HCT116 (cell line): ENCODE measurements at regions not wholly inside any gene's neighbourhood (a gene's known extent, or its start where the extent isn't known, plus 50 kb on each side); places are given as distances from the start of the nearest gene placed in this dataset.

ENCODE experiments used
- ATAC-seq: fragments of 200-7000 bp; cut with Tn5 transposase; 2 replicates; pipeline ENCODE4 v1.9.1; 2020; ENCODE audit warnings: mild to moderate bottlenecking, moderate library complexity
- BruUV-seq: library from RNA; stranded (reverse); fragments of 400-500 nt; replicated peaks from 2 replicates; lab custom pipeline; 2021; lab: Mats Ljungman, UMichigan
- CTCF ChIA-PET: fragments of 300-600 bp; sonication (Branson Sonifier 250); formaldehyde crosslinking; loops from one replicate; lab custom pipeline; 2021; ENCODE audit warnings: antibody characterized with exemption; lab: Charles Lee
- POLR2A ChIA-PET: fragments of 300-600, 350-600 bp; sonication (Branson Sonifier 250); formaldehyde crosslinking; loops from one replicate; lab custom pipeline; 2021; ENCODE audit warnings: antibody characterized with exemption; lab: Charles Lee
- RAD21 ChIA-PET, 2 experiments: fragments of 300-600 bp; sonication (Branson Sonifier 250); formaldehyde crosslinking; loops; one replicate each; lab custom pipeline; 2023; ENCODE audit warnings: low total read pairs in 2 of 2; ENCODE audit not compliant: uncharacterized antibody in 2 of 2, unreplicated experiment in 2 of 2, low non-redundant PET in 1 of 2; lab: Charles Lee
- DNase-seq: peaks from one replicate; pipeline ENCODE4 v3.0.0-alpha.2; 2010; ENCODE audit warnings: low read depth, low spot score
- H2AFZ ChIP-seq: fragments of 200-600 bp; shearing (Covaris generic), sonication (generic); 2 replicates; pipeline ENCODE4 v1.6.1; 2017; ENCODE audit warnings: low read depth, mixed run types, mixed read lengths, antibody characterized with exemption, low read length; ENCODE audit not compliant: poor library complexity, severe bottlenecking
- H3K27ac ChIP-seq: 2 replicates; pipeline ENCODE4 v1.5.1; 2012; ENCODE audit warnings: low read depth, low read length
- H3K27me3 ChIP-seq: fragments of 200-600 bp; sonication (generic); 2 replicates; pipeline ENCODE4 v1.6.1; 2016; ENCODE audit warnings: mixed run types, low read length, mixed read lengths; ENCODE audit not compliant: insufficient read depth
- H3K36me3 ChIP-seq, 2 experiments: fragments of 200-500 bp in 1 of 2; fragments of 200-600 bp in 1 of 2; sonication (Bioruptor generic) in 1 of 2; sonication (generic) in 1 of 2; 2 replicates each; pipeline versions ENCODE4 v1.5.1 to v1.6.1; 2014 to 2016; ENCODE audit warnings: low read length in 2 of 2, inconsistent platforms in 1 of 2, mixed read lengths in 1 of 2, mixed run types in 1 of 2; ENCODE audit not compliant: insufficient read depth in 2 of 2, control insufficient read depth in 1 of 2
- H3K4me1 ChIP-seq, 2 experiments: fragments of 200-600 bp in 1 of 2; sonication (generic) in 1 of 2; 2 replicates each; pipeline versions ENCODE4 v1.5.1 to v1.6.1; 2012 to 2017; ENCODE audit warnings: low read length in 2 of 2, inconsistent platforms in 1 of 2, mild to moderate bottlenecking in 1 of 2, mixed read lengths in 1 of 2, mixed run types in 1 of 2, moderate library complexity in 1 of 2; ENCODE audit not compliant: insufficient read depth in 2 of 2, control insufficient read depth in 1 of 2
- H3K4me2 ChIP-seq: fragments of 200-600 bp; sonication (generic); 2 replicates; pipeline ENCODE4 v1.6.1; 2017; ENCODE audit warnings: mixed run types, low read length, mixed read lengths
- H3K4me3 ChIP-seq, 2 experiments: fragments of 200-600 bp in 1 of 2; sonication (generic) in 1 of 2; replicated peaks in 1 of 2; 2 replicates each; pipeline ENCODE4 v1.5.1; 2011 to 2016; ENCODE audit warnings: low read length in 2 of 2, control low read depth in 1 of 2, low read depth in 1 of 2, mild to moderate bottlenecking in 1 of 2, mixed read lengths in 1 of 2, mixed run types in 1 of 2
- H3K79me2 ChIP-seq: fragments of 200-600 bp; sonication (generic); 2 replicates; pipeline ENCODE4 v1.6.1; 2017; ENCODE audit warnings: mild to moderate bottlenecking, mixed run types, low read length, moderate library complexity, mixed read lengths; ENCODE audit not compliant: insufficient read depth
- H3K9ac ChIP-seq: fragments of 200-600 bp; sonication (generic); 2 replicates; pipeline ENCODE4 v1.6.1; 2016; ENCODE audit warnings: low read length, mixed read lengths
- H3K9me2 ChIP-seq: fragments of 200-600 bp; sonication (generic), shearing (Covaris generic); 2 replicates; pipeline ENCODE4 v1.6.1; 2017; ENCODE audit warnings: mixed run types, mild to moderate bottlenecking, moderate library complexity; ENCODE audit not compliant: insufficient read depth
- H3K9me3 ChIP-seq, 2 experiments: fragments of 200-500 bp in 1 of 2; fragments of 200-600 bp in 1 of 2; sonication (Bioruptor generic) in 1 of 2; sonication (generic) in 1 of 2; 2 replicates each; pipeline ENCODE4 v1.6.1; 2014 to 2017; ENCODE audit warnings: low read length in 2 of 2, mixed read lengths in 2 of 2, inconsistent platforms in 1 of 2, low read depth in 1 of 2, mild to moderate bottlenecking in 1 of 2, mixed run types in 1 of 2, moderate library complexity in 1 of 2; ENCODE audit not compliant: control insufficient read depth in 1 of 2, insufficient read depth in 1 of 2
- H4K20me1 ChIP-seq: fragments of 200-600 bp; sonication (generic), shearing (Covaris generic); 2 replicates; pipeline ENCODE4 v1.6.1; 2017; ENCODE audit warnings: mixed run types, mild to moderate bottlenecking, moderate library complexity; ENCODE audit not compliant: insufficient read depth
- EGR1 ChIP-seq: IDR thresholded peaks from 2 replicates; pipeline ENCODE4 v1.6.1; 2012; ENCODE audit warnings: low read depth
- JUND ChIP-seq: IDR thresholded peaks from 2 replicates; pipeline ENCODE4 v1.6.1; 2012
- MAX ChIP-seq: IDR thresholded peaks from 2 replicates; pipeline ENCODE4 v1.6.1; 2012
- POLR2AphosphoS5 ChIP-seq: IDR thresholded peaks from 2 replicates; pipeline ENCODE4 v1.6.1; 2011; ENCODE audit warnings: mild to moderate bottlenecking, low read depth, low read length, moderate library complexity
- SIN3A ChIP-seq: IDR thresholded peaks from 2 replicates; pipeline ENCODE4 v1.6.1; 2012; ENCODE audit warnings: low read depth
- SRF ChIP-seq: IDR thresholded peaks from 2 replicates; pipeline ENCODE4 v1.6.1; 2012; ENCODE audit warnings: low read depth
- ZNF274 ChIP-seq: fragments of 200-500 bp; sonication (Bioruptor generic); IDR thresholded peaks from 2 replicates; pipeline ENCODE4 v1.6.1; 2014; ENCODE audit warnings: mild to moderate bottlenecking, low read depth, low read length, inconsistent platforms
- intact Hi-C: fragments of 100-400 bp; cut with micrococcal nuclease; formaldehyde crosslinking; loops from 2 replicates; pipeline ENCODE4 v1.10.0; 2022

GRCh38 chr5:166046956-166047355, 2244.5 kb upstream of the WWC1 start:
- no TSS peak for BruUV-seq
- no peak overlapping the region for H3K9ac ChIP-seq
- ATAC-seq (no peak), DNase-seq (no peak)
- RAD21 ChIA-PET: no interaction called here
- no peaks in the 10 kb centered on the region for H3K79me2 ChIP-seq
- POLR2A ChIA-PET: no interaction called here
- peaks cover 6 to 39% of the 10 kb centered on the region in 2 experiments; a peak in 2 of 4 replicates for H3K9me3 ChIP-seq
- H3K4me2 ChIP-seq: no peak overlapping the region
- no peaks in the 10 kb centered on the region for H3K9me2 ChIP-seq
- no peak overlapping the region for H3K4me3 ChIP-seq
- H4K20me1 ChIP-seq: no peaks in the 10 kb centered on the region
- TF ChIP-seq JUND (no peak), ZNF274 (no peak), SRF (no peak), POLR2AphosphoS5 (no peak), MAX (no peak), SIN3A (no peak), EGR1 (no peak)
- H3K27me3 ChIP-seq: no peaks in the 10 kb centered on the region
- intact Hi-C loops: no loop called here
- CTCF ChIA-PET: no interaction called here
- H2AFZ ChIP-seq: no peak overlapping the region
- no peaks in the 10 kb centered on the region for H3K4me1 ChIP-seq
- no peak overlapping the region for H3K27ac ChIP-seq
- no peaks in the 10 kb centered on the region for H3K36me3 ChIP-seq

GRCh38 chr5:166050531-166050930, 2240.9 kb upstream of the WWC1 start:
- no peak overlapping the region for H2AFZ ChIP-seq
- TF ChIP-seq ZNF274: no peak
- intact Hi-C loops: no loop called here
- peaks cover 6 to 42% of the 10 kb centered on the region in 2 experiments; a peak in 2 of 4 replicates for H3K9me3 ChIP-seq
- H3K9me2 ChIP-seq: no peaks in the 10 kb centered on the region
- CTCF ChIA-PET: no interaction called here
- no peaks in the 10 kb centered on the region for H3K36me3 ChIP-seq
- RAD21 ChIA-PET: no interaction called here
- no peak overlapping the region for H3K9ac ChIP-seq
- no peaks in the 10 kb centered on the region for H3K79me2 ChIP-seq
- no peaks in the 10 kb centered on the region for H4K20me1 ChIP-seq
- no peaks in the 10 kb centered on the region for H3K4me1 ChIP-seq
- POLR2A ChIA-PET: no interaction called here
- no peaks in the 10 kb centered on the region for H3K27me3 ChIP-seq
- DNase-seq: no peak
- no peak overlapping the region for H3K27ac ChIP-seq
- ATAC-seq: no peak
- no peak overlapping the region for H3K4me2 ChIP-seq
- H3K4me3 ChIP-seq: no peak overlapping the region
- BruUV-seq: no TSS peak
